Activated naive CD8-positive, alpha-beta T cell treated with anti-CD3 and anti-CD28 coated beads, Interleukin-2, amount 10 ng/mL, durations not matched to agents 7 days and 5 days (primary cell): ENCODE measurements at regions not wholly inside any gene's neighbourhood (a gene's known extent, or its start where the extent isn't known, plus 50 kb on each side); places are given as distances from the start of the nearest gene placed in this dataset.

Source experiments
- ATAC-seq: fragments of 150-1000 bp; cut with Tn5 transposase; one replicate; pipeline ENCODE4 v1.10.0; 2021; ENCODE audit warnings: low read depth, moderate library complexity
- POLR2A ChIA-PET: fragments of 350-600 bp; sonication (Branson Sonifier 250); formaldehyde crosslinking; loops from one replicate; lab custom pipeline; 2021; ENCODE audit warnings: antibody characterized with exemption; lab: Charles Lee
- DNase-seq: peaks from one replicate; pipeline ENCODE4 v3.0.0; 2021
- H3K27ac Mint-ChIP-seq: one replicate; pipeline ENCODE4 v1.8.0; 2022; ENCODE audit warnings: mild to moderate bottlenecking, mixed read lengths
- H3K27me3 Mint-ChIP-seq: one replicate; pipeline ENCODE4 v1.8.0; 2022; ENCODE audit warnings: mild to moderate bottlenecking, moderate library complexity, mixed read lengths
- H3K36me3 Mint-ChIP-seq: one replicate; pipeline ENCODE4 v1.8.0; 2021; ENCODE audit warnings: mild to moderate bottlenecking, mixed read lengths
- H3K4me1 Mint-ChIP-seq: one replicate; pipeline ENCODE4 v1.8.0; 2021; ENCODE audit warnings: mixed read lengths
- H3K4me3 Mint-ChIP-seq: one replicate; pipeline ENCODE4 v1.8.0; 2022; ENCODE audit warnings: mild to moderate bottlenecking, moderate library complexity, mixed read lengths
- H3K9me3 Mint-ChIP-seq: one replicate; pipeline ENCODE4 v1.8.0; 2021; ENCODE audit warnings: mixed read lengths

DNA sequence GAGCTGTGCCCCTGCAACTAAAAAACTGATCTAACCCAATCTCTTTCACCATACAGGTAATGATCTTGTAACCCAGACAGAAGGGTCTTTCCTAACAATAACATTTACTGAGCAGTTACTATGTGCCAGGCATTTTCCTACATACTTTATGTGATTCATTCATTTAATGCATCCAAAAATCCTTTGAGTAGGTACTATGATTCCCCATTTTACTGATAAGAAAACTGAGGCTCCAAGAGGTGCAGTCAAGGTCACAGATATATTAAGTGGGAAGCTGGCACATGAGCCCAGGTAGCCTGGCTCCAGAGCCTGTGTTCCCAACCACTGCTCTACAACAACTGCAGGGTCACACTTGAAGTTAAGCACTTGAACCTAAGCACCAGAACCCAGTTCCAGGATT lies 87.6 kb downstream of the NCR2 start:
- Mint-ChIP-seq H3K27me3 (peaks cover 28% of the 10 kb centered on the region), H3K27ac (no peak overlapping the region), H3K4me1 (peaks cover 2% of the 10 kb centered on the region), H3K9me3 (peaks cover 5% of the 10 kb centered on the region), H3K4me3 (no peak overlapping the region), H3K36me3 (peaks cover 1% of the 10 kb centered on the region)
- ATAC-seq (no peak), DNase-seq (no peak)
- POLR2A ChIA-PET = no interaction called here

DNA sequence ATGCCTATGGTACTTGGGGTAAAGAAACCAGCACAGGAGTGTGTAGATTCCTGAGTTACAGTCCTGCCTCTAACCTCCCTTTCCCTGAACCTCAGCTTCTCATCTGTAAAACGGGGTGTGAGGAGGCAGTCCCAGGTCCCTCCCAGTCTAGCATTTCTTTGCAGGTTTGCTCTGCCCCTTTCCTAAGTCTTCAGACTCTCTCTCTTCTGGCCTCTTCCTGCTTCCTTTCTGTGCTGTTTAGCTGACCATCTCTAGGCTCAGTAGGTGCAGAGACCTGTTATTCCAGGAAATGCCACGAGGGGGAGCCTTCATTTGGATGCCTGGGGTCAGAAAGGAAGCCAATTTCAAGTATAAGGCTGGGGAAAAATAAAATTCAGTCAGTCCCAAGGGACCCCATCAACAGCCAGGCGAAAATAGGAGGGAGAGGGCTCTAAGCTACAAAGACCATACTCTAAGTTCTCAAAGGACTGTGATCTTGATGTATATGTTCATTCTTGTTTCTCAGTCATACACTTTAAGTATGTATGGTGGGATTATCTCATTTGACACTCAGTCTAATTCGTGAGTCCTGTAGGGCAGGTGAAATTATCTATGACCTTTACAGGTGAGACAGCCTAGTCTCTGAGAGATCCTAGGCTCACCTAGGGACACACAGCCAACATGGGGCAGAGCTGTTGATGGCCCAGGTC lies 89.1 kb downstream of the NCR2 start:
- no peak overlapping the region for H3K4me3 Mint-ChIP-seq
- no peak overlapping the region for H3K27ac Mint-ChIP-seq
- H3K36me3 Mint-ChIP-seq = no peaks in the 10 kb centered on the region
- peak; percentile 72 for DNase-seq
- peaks cover 3% of the 10 kb centered on the region for H3K9me3 Mint-ChIP-seq
- H3K27me3 Mint-ChIP-seq = peaks cover 29% of the 10 kb centered on the region
- H3K4me1 Mint-ChIP-seq = peaks cover 7% of the 10 kb centered on the region
- peak; percentile 65 for ATAC-seq
- POLR2A ChIA-PET = no interaction called here

DNA sequence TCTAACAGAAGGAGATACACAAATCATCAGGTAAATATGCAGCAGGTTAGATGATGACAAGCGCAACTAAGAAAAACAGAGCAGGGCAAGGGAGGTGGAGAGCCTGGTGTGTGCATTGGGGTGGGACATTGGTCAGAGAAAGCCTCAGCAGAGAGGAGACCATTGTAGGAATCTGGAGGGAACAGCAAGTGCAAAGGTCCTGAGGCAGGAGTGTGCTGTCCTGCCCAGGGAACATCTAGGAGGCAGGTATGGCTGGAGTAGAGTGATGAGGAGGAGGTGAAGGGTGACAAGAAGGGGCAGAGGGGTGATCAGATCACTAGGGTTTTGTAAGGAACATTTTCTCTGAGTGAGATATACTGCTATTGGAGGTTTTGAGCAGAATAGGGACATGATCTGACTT lies 90.1 kb downstream of the NCR2 start:
- Mint-ChIP-seq H3K4me1 (peaks cover 9% of the 10 kb centered on the region), H3K27me3 (peaks cover 36% of the 10 kb centered on the region), H3K4me3 (no peak overlapping the region), H3K27ac (no peak overlapping the region), H3K36me3 (no peaks in the 10 kb centered on the region), H3K9me3 (no peaks in the 10 kb centered on the region)
- POLR2A ChIA-PET = interaction anchor here (0.6 to 0.8 kb wide), 2 partner anchors 40 to 522 kb away, joined by 3 read pairs; no protein-coding TSS in a partner anchor
- DNase-seq = no peak
- no peak for ATAC-seq

GRCh38 chr6:41426438-41426851 lies 91.0 kb downstream of the NCR2 start:
- Mint-ChIP-seq H3K9me3 (no peaks in the 10 kb centered on the region), H3K36me3 (no peaks in the 10 kb centered on the region), H3K4me1 (peaks cover 9% of the 10 kb centered on the region), H3K4me3 (no peak overlapping the region), H3K27ac (no peak overlapping the region), H3K27me3 (peaks cover 44% of the 10 kb centered on the region)
- POLR2A ChIA-PET = interaction anchor here (0.8 kb wide), 1 partner anchor 41 kb away, joined by 3 read pairs; no protein-coding TSS in a partner anchor
- DNase-seq (no peak), ATAC-seq (peak; percentile 37)

DNA sequence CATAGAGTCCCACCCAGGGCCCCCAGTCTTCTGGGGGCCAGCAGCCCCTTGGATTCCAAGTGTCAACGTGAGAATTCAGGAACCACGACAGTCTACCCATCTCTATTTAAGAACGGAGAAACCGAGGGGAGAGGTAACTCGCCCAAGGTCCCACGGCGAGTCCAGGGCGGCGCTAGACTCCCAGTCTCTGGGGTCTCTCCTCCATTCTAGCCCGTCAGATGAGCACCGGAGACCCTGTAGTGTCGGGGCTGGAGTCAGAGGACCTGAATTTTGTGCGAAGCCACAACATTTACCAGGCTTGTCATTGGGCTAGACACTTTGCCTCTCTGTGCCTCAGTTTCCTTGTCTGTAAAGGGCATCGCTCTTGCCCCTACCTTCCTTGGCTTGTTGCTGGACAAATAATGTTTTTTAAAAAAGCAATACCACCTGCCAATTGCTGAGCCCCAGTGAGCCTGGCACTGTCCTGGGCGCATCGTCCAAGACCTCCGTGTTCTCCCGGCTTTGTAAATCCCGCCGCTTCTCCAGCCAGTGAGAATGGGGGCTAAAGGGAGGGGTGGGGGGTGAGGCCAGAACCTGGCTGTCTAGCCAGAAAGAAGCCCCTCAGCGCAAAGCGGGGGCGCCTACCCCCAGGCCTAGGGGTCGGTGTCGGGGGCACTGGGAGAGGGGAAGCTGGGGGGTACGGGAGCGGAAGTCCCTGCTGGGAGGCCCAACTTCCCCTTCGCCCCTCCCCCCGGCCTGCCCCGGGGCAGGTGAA lies 91.7 kb downstream of the NCR2 start:
- DNase-seq (no peak), ATAC-seq (no peak)
- Mint-ChIP-seq H3K4me3 (no peak overlapping the region), H3K4me1 (peaks cover 9% of the 10 kb centered on the region), H3K9me3 (no peaks in the 10 kb centered on the region), H3K27me3 (peaks cover 45% of the 10 kb centered on the region), H3K36me3 (no peaks in the 10 kb centered on the region), H3K27ac (no peak overlapping the region)
- POLR2A ChIA-PET = no interaction called here

DNA sequence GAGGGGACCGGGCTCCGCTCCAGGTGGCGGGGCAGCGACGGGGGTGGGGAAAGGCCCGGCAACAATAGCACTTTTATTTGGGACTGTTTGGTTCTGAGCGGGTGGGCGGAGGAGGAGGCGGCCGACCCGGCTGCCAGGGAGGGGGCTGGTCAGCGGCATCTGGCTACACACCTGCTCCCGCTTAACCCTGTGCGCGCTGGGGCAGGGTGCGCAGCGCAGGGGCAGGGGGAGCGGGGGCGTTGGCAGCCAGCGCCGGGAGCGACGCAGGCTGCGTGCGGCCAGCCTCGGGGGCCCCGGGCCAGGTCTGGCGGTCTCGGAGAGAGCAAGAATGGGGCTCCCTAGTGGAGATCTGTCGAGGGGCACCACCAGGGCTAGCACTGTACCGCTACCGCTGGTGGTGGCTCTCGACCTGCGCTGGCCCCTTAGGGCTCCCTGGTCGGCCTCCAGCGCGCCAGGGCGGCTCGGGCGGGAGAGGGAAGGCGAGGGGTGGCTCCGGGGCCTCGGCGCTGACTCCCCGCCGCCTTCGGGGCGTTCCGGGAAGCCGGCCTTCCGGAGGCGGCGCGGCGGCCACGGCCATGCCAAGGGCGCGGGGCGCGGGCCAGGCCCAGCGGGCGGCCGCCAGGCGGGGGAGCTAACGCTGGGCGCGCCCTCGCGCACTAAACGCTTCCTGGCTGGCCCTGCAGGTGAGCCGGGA lies 92.4 kb downstream of the NCR2 start:
- Mint-ChIP-seq H3K4me3 (peak overlapping the region; percentile 15), H3K27me3 (peaks cover 47% of the 10 kb centered on the region), H3K9me3 (no peaks in the 10 kb centered on the region), H3K27ac (no peak overlapping the region), H3K36me3 (no peaks in the 10 kb centered on the region), H3K4me1 (peaks cover 10% of the 10 kb centered on the region)
- ATAC-seq (peak; percentile 27), DNase-seq (peak; percentile 59)
- POLR2A ChIA-PET = no interaction called here

- peak overlapping the region; percentile 36 for H3K4me3 Mint-ChIP-seq
- H3K27me3 Mint-ChIP-seq = peaks cover 41% of the 10 kb centered on the region
- no peak for ATAC-seq
- no peak overlapping the region for H3K27ac Mint-ChIP-seq
- H3K4me1 Mint-ChIP-seq = peaks cover 10% of the 10 kb centered on the region
- H3K36me3 Mint-ChIP-seq = no peaks in the 10 kb centered on the region
- POLR2A ChIA-PET = no interaction called here
- no peaks in the 10 kb centered on the region for H3K9me3 Mint-ChIP-seq
- DNase-seq = no peak
Measured at GRCh38 chr6:41428336-41428995, 93.1 kb downstream of the NCR2 start.

DNA sequence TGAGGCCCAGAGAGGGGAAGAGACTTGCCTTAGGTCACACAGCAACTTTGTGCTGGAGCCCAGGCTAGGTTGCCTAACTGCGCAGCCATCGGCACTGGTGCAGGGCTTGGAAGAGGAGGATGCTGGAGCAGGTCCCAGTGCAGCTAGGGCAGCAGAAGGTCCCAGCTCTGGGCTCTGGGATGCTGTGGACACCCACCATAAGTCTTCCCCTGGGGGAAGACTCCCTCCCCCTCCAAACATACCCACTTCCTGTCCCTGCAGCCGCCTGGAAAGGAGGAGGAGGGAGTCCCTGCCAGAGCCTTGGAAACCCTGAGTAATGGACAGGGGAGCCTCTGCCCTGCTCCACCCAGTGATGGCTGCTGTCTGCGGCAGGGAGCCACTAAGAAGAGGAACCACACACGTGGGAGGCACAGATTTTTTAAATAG lies 93.6 kb downstream of the NCR2 start:
- ATAC-seq = no peak
- Mint-ChIP-seq H3K36me3 (no peaks in the 10 kb centered on the region), H3K4me3 (peak overlapping the region; percentile 36), H3K9me3 (no peaks in the 10 kb centered on the region), H3K27me3 (peaks cover 41% of the 10 kb centered on the region), H3K4me1 (peaks cover 10% of the 10 kb centered on the region), H3K27ac (no peak overlapping the region)
- DNase-seq = no peak
- POLR2A ChIA-PET = no interaction called here

GRCh38 chr6:41429506-41430504 lies 94.4 kb downstream of the NCR2 start:
- H3K4me1 Mint-ChIP-seq = peaks cover 10% of the 10 kb centered on the region
- POLR2A ChIA-PET = no interaction called here
- peaks cover 42% of the 10 kb centered on the region for H3K27me3 Mint-ChIP-seq
- H3K27ac Mint-ChIP-seq = no peak overlapping the region
- ATAC-seq (no peak), DNase-seq (no peak)
- H3K36me3 Mint-ChIP-seq = no peaks in the 10 kb centered on the region
- H3K4me3 Mint-ChIP-seq = no peak overlapping the region
- no peaks in the 10 kb centered on the region for H3K9me3 Mint-ChIP-seq

GRCh38 chr6:41430875-41431274 lies 95.5 kb downstream of the NCR2 start:
- H3K4me1 Mint-ChIP-seq = peaks cover 10% of the 10 kb centered on the region
- H3K36me3 Mint-ChIP-seq = no peaks in the 10 kb centered on the region
- ATAC-seq = no peak
- H3K27ac Mint-ChIP-seq = no peak overlapping the region
- H3K27me3 Mint-ChIP-seq = peaks cover 48% of the 10 kb centered on the region
- H3K9me3 Mint-ChIP-seq = no peaks in the 10 kb centered on the region
- H3K4me3 Mint-ChIP-seq = no peak overlapping the region
- no peak for DNase-seq
- POLR2A ChIA-PET = no interaction called here

DNA sequence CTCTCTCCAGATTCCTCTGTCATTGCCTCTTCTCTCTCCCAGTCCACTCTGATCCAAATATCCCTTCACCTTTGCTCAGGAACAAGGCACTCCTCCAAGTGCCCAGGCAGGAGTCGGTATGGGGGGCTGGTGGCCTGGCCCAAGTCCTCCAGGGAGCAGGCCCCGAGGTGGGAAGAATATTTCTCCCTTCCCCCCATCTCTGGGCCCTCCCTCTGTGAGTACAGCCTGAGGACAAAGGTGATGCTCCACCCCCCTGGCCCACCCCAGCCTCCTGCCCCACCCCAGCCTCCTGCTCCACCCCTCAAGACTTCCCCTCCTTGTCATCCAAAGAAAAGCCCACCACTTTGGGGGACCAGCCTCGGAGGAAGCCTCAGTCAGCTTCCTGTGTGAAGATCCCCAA lies 96.9 kb downstream of the NCR2 start:
- no peak for ATAC-seq
- H3K36me3 Mint-ChIP-seq = no peaks in the 10 kb centered on the region
- DNase-seq = no peak
- H3K27me3 Mint-ChIP-seq = peaks cover 55% of the 10 kb centered on the region
- H3K9me3 Mint-ChIP-seq = no peaks in the 10 kb centered on the region
- H3K4me3 Mint-ChIP-seq = no peak overlapping the region
- no peak overlapping the region for H3K27ac Mint-ChIP-seq
- POLR2A ChIA-PET = no interaction called here
- H3K4me1 Mint-ChIP-seq = peaks cover 8% of the 10 kb centered on the region

DNA sequence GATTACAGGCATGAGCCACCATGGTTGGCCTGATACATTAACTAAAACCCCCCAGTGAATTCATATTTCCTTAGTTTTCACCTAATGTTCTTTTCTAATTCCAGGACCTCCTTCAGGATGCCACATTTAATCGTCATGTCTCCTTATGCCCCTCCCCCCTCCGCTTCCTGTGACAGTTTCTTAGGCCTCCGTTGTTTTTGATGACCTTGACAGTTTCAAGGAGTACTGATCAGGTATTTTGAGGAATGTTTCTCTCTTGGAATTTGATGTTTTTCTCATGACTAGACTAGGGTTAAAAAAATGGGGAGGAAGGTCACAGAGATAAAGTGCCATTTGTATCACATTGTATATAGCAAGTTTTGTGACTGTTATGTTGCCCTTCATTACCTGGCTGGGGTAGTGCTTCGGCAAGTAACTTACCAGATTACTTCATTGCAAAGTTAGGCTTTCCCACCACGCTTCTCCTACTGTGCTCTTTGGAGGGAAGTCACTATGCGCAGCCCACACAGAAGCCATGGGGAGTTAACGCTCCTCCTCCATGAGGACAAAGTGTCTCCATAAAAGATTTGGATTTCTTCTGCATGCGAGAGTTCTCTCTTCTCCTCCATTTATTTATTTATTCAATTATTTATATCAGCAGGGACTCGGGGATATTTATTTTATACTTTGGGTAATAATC lies 99.5 kb downstream of the NCR2 start:
- Mint-ChIP-seq H3K27me3 (peaks cover 64% of the 10 kb centered on the region), H3K36me3 (no peaks in the 10 kb centered on the region), H3K27ac (no peak overlapping the region), H3K4me1 (peaks cover 15% of the 10 kb centered on the region), H3K9me3 (no peaks in the 10 kb centered on the region), H3K4me3 (no peak overlapping the region)
- ATAC-seq (no peak), DNase-seq (no peak)
- POLR2A ChIA-PET = no interaction called here
